ENCODE measurements at regions not wholly inside any gene's neighbourhood (a gene's known extent, or its start where the extent isn't known, plus 50 kb on each side); places are given as distances from the start of the nearest gene placed in this dataset.

GRCh38 chr1:94637121-94637520 lies 95.6 kb upstream of the F3 start:
- no peak overlapping the region for H3K4me3 ChIP-seq (ENCODE audit: low read length in 2 of 2)
- H3K4me1 ChIP-seq (ENCODE audit: control insufficient read depth in 2 of 2, insufficient read depth in 2 of 2, low read length in 2 of 2), result no peaks in the 10 kb centered on the region
- H3K27ac ChIP-seq (ENCODE audit: low read depth in 1 of 2, low read length in 1 of 2), result no peak overlapping the region
- no peak for DNase-seq (ENCODE audit: low read depth in 6 of 9, low spot score in 9 of 9)
- no peaks in the 10 kb centered on the region for H3K9me3 ChIP-seq (ENCODE audit: control insufficient read depth in 2 of 2, insufficient read depth in 1 of 2, low read length in 1 of 2)
- H3K27me3 ChIP-seq (ENCODE audit: control insufficient read depth in 2 of 2, insufficient read depth in 1 of 2, low read length in 1 of 2), result no peaks in the 10 kb centered on the region
- 96% methylated on average over 3 of the region's 3 CpGs for WGBS
- no peaks in the 10 kb centered on the region for H3K36me3 ChIP-seq (ENCODE audit: control insufficient read depth in 2 of 2, insufficient read depth in 2 of 2, low read length in 1 of 2)

GRCh38 chr1:94636624-94637023 lies 95.1 kb upstream of the F3 start:
- no peaks in the 10 kb centered on the region for H3K27me3 ChIP-seq (ENCODE audit: control insufficient read depth in 2 of 2, insufficient read depth in 1 of 2, low read length in 1 of 2)
- 88% methylated on average over 3 of the region's 3 CpGs for WGBS
- H3K27ac ChIP-seq (ENCODE audit: low read depth in 1 of 2, low read length in 1 of 2), result no peak overlapping the region
- no peaks in the 10 kb centered on the region for H3K36me3 ChIP-seq (ENCODE audit: control insufficient read depth in 2 of 2, insufficient read depth in 2 of 2, low read length in 1 of 2)
- no peaks in the 10 kb centered on the region for H3K4me1 ChIP-seq (ENCODE audit: control insufficient read depth in 2 of 2, insufficient read depth in 2 of 2, low read length in 2 of 2)
- no peaks in the 10 kb centered on the region for H3K9me3 ChIP-seq (ENCODE audit: control insufficient read depth in 2 of 2, insufficient read depth in 1 of 2, low read length in 1 of 2)
- H3K4me3 ChIP-seq (ENCODE audit: low read length in 2 of 2), result no peak overlapping the region
- DNase-seq (ENCODE audit: low read depth in 6 of 9, low spot score in 9 of 9), result no peak

DNA sequence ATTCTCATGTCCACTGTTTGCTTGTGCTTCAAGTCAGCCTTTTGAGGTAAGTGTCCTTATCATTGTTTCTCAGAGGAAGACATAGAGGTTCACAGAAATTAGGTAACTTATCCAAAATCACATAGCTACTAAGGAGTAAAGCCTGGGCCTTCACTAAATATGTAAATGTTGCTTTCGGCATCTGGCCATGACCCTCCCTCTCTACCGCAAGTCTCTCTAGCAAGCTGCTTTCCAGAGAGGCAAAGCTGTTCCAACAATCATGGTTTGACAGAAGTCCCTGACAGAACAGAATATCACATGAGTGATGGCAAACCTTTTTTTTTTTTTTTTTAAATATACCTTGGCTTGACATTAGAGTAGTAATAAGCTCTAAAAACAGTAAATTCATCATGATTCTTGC lies 94.5 kb upstream of the F3 start:
- H3K4me1 ChIP-seq (ENCODE audit: control insufficient read depth in 2 of 2, insufficient read depth in 2 of 2, low read length in 2 of 2), result no peaks in the 10 kb centered on the region
- no peak for DNase-seq (ENCODE audit: low read depth in 6 of 9, low spot score in 9 of 9)
- H3K4me3 ChIP-seq (ENCODE audit: low read length in 2 of 2), result no peak overlapping the region
- WGBS, result over 99% methylated on average over 2 of the region's 2 CpGs
- no peaks in the 10 kb centered on the region for H3K27me3 ChIP-seq (ENCODE audit: control insufficient read depth in 2 of 2, insufficient read depth in 1 of 2, low read length in 1 of 2)
- no peak overlapping the region for H3K27ac ChIP-seq (ENCODE audit: low read depth in 1 of 2, low read length in 1 of 2)
- H3K36me3 ChIP-seq (ENCODE audit: control insufficient read depth in 2 of 2, insufficient read depth in 2 of 2, low read length in 1 of 2), result no peaks in the 10 kb centered on the region
- H3K9me3 ChIP-seq (ENCODE audit: control insufficient read depth in 2 of 2, insufficient read depth in 1 of 2, low read length in 1 of 2), result no peaks in the 10 kb centered on the region

DNA sequence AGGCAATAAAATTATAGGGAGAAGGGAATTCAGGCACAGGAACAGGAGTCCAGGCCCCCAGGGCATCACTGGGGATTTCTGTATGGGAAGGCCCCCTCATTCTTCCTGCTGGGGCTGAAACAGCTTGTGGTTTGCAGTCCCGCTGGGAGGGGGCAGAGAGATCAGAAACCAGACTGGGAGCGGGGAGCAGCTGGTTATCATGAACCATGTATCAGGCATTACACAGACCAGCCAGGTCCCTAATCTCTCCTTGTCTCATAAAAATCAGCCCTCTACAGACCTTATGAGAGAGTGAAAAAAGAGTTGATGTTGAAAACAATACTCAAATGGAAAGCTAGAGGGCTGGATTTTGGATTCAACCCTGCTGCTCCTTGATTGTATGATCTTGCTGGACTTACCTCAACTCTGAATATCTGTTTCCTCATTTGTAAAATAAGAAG lies 93.4 kb upstream of the F3 start:
- H3K27ac ChIP-seq (ENCODE audit: low read depth in 1 of 2, low read length in 1 of 2), result no peak overlapping the region
- DNase-seq (ENCODE audit: low read depth in 6 of 9, low spot score in 9 of 9), result no peak
- WGBS, result 87% methylated on average over 2 of the region's 2 CpGs
- H3K4me1 ChIP-seq (ENCODE audit: control insufficient read depth in 2 of 2, insufficient read depth in 2 of 2, low read length in 2 of 2), result no peaks in the 10 kb centered on the region
- H3K4me3 ChIP-seq (ENCODE audit: low read length in 2 of 2), result no peak overlapping the region
- no peaks in the 10 kb centered on the region for H3K27me3 ChIP-seq (ENCODE audit: control insufficient read depth in 2 of 2, insufficient read depth in 1 of 2, low read length in 1 of 2)
- H3K36me3 ChIP-seq (ENCODE audit: control insufficient read depth in 2 of 2, insufficient read depth in 2 of 2, low read length in 1 of 2), result no peaks in the 10 kb centered on the region
- H3K9me3 ChIP-seq (ENCODE audit: control insufficient read depth in 2 of 2, insufficient read depth in 1 of 2, low read length in 1 of 2), result no peaks in the 10 kb centered on the region

DNA sequence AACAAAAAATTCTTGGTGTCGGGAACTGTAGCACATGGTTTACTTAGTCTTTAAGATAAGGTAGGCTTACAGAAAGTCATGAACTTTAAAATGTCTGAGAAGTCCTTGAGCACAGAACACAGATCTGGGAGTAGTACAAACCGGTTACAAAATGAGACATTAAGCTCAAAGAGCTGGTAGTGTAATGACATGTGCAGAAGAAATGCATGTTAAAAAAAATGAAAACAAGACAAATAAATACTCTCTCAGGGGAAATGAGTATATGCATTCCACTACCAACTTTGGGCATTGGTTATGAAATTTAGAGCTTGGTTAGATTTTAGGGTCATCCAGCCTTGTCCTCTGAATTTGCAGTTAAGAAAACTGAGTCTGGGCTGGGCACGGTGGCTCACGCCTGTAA lies 91.5 kb upstream of the F3 start:
- Histone ChIP-seq H3K27me3 (ENCODE audit: control insufficient read depth in 2 of 2, insufficient read depth in 1 of 2, low read length in 1 of 2) (no peaks in the 10 kb centered on the region), H3K36me3 (ENCODE audit: control insufficient read depth in 2 of 2, insufficient read depth in 2 of 2, low read length in 1 of 2) (no peaks in the 10 kb centered on the region), H3K4me3 (ENCODE audit: low read length in 2 of 2) (no peak overlapping the region), H3K4me1 (ENCODE audit: control insufficient read depth in 2 of 2, insufficient read depth in 2 of 2, low read length in 2 of 2) (no peaks in the 10 kb centered on the region), H3K27ac (ENCODE audit: low read depth in 1 of 2, low read length in 1 of 2) (no peak overlapping the region), H3K9me3 (ENCODE audit: control insufficient read depth in 2 of 2, insufficient read depth in 1 of 2, low read length in 1 of 2) (no peaks in the 10 kb centered on the region)
- no peak for DNase-seq (ENCODE audit: low read depth in 6 of 9, low spot score in 9 of 9)
- 97% methylated on average over 4 of the region's 4 CpGs for WGBS

- no peak overlapping the region for H3K4me3 ChIP-seq (ENCODE audit: low read length in 2 of 2)
- no peak overlapping the region for H3K27ac ChIP-seq (ENCODE audit: low read depth in 1 of 2, low read length in 1 of 2)
- WGBS, result 96% methylated on average over 16 of the region's 16 CpGs
- no peaks in the 10 kb centered on the region for H3K36me3 ChIP-seq (ENCODE audit: control insufficient read depth in 2 of 2, insufficient read depth in 2 of 2, low read length in 1 of 2)
- no peaks in the 10 kb centered on the region for H3K27me3 ChIP-seq (ENCODE audit: control insufficient read depth in 2 of 2, insufficient read depth in 1 of 2, low read length in 1 of 2)
- DNase-seq (ENCODE audit: low read depth in 6 of 9, low spot score in 9 of 9), result no peak
- no peaks in the 10 kb centered on the region for H3K4me1 ChIP-seq (ENCODE audit: control insufficient read depth in 2 of 2, insufficient read depth in 2 of 2, low read length in 2 of 2)
- H3K9me3 ChIP-seq (ENCODE audit: control insufficient read depth in 2 of 2, insufficient read depth in 1 of 2, low read length in 1 of 2), result no peaks in the 10 kb centered on the region
Measured at GRCh38 chr1:94629259-94630181, 88.0 kb upstream of the F3 start.

GRCh38 chr1:94628499-94628843 lies 86.9 kb upstream of the F3 start:
- H3K27me3 ChIP-seq (ENCODE audit: control insufficient read depth in 2 of 2, insufficient read depth in 1 of 2, low read length in 1 of 2), result no peaks in the 10 kb centered on the region
- H3K9me3 ChIP-seq (ENCODE audit: control insufficient read depth in 2 of 2, insufficient read depth in 1 of 2, low read length in 1 of 2), result no peaks in the 10 kb centered on the region
- WGBS, result 96% methylated on average over 6 of the region's 6 CpGs
- no peak overlapping the region for H3K4me3 ChIP-seq (ENCODE audit: low read length in 2 of 2)
- no peak for DNase-seq (ENCODE audit: low read depth in 6 of 9, low spot score in 9 of 9)
- H3K36me3 ChIP-seq (ENCODE audit: control insufficient read depth in 2 of 2, insufficient read depth in 2 of 2, low read length in 1 of 2), result no peaks in the 10 kb centered on the region
- H3K4me1 ChIP-seq (ENCODE audit: control insufficient read depth in 2 of 2, insufficient read depth in 2 of 2, low read length in 2 of 2), result no peaks in the 10 kb centered on the region
- H3K27ac ChIP-seq (ENCODE audit: low read depth in 1 of 2, low read length in 1 of 2), result no peak overlapping the region

DNA sequence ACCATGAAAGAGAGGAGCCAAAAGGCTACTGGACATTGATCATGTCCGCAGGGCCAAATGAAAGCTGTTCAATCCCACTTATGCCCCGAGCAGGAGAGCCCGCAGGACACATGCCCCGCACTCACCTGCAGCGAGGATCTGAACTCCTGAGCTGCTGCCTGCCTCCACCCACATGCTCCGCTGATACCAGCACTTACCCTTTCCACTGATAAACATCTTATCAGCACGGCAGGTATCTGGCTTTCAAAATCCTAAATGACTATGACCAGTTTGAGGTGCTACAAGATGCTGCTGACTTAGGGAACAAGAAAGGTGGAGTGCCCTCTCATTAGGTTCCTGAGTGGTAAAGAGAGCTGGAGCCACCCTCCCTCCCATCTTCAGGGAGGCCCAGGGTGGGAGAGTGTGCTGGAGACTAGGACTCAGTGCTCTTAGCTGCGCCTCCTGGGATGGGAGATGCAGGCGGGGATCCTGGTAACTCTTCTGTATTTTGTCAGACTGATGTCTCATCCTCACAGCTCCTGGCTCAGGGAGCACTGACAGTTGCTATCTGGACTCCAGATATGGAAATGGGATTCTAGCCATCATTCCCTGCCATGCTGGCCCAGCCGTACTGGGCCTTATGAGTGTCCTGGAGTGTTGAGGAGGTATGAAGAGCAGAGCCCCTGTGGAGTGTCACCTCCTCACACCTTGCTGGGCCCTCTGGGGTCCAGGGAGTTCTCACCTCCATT lies 86.4 kb upstream of the F3 start:
- WGBS, result 85% methylated on average over 10 of the region's 10 CpGs
- no peak for DNase-seq (ENCODE audit: low read depth in 6 of 9, low spot score in 9 of 9)
- H3K27me3 ChIP-seq (ENCODE audit: control insufficient read depth in 2 of 2, insufficient read depth in 1 of 2, low read length in 1 of 2), result no peaks in the 10 kb centered on the region
- no peak overlapping the region for H3K27ac ChIP-seq (ENCODE audit: low read depth in 1 of 2, low read length in 1 of 2)
- no peak overlapping the region for H3K4me3 ChIP-seq (ENCODE audit: low read length in 2 of 2)
- H3K36me3 ChIP-seq (ENCODE audit: control insufficient read depth in 2 of 2, insufficient read depth in 2 of 2, low read length in 1 of 2), result no peaks in the 10 kb centered on the region
- no peaks in the 10 kb centered on the region for H3K4me1 ChIP-seq (ENCODE audit: control insufficient read depth in 2 of 2, insufficient read depth in 2 of 2, low read length in 2 of 2)
- H3K9me3 ChIP-seq (ENCODE audit: control insufficient read depth in 2 of 2, insufficient read depth in 1 of 2, low read length in 1 of 2), result no peaks in the 10 kb centered on the region

GRCh38 chr1:94624203-94624602 lies 82.6 kb upstream of the F3 start:
- H3K4me1 ChIP-seq (ENCODE audit: control insufficient read depth in 2 of 2, insufficient read depth in 2 of 2, low read length in 2 of 2), result no peaks in the 10 kb centered on the region
- no peak overlapping the region for H3K27ac ChIP-seq (ENCODE audit: low read depth in 1 of 2, low read length in 1 of 2)
- no peak overlapping the region for H3K4me3 ChIP-seq (ENCODE audit: low read length in 2 of 2)
- 96% methylated on average over 8 of the region's 8 CpGs for WGBS
- H3K36me3 ChIP-seq (ENCODE audit: control insufficient read depth in 2 of 2, insufficient read depth in 2 of 2, low read length in 1 of 2), result no peaks in the 10 kb centered on the region
- no peaks in the 10 kb centered on the region for H3K9me3 ChIP-seq (ENCODE audit: control insufficient read depth in 2 of 2, insufficient read depth in 1 of 2, low read length in 1 of 2)
- DNase-seq (ENCODE audit: low read depth in 6 of 9, low spot score in 9 of 9), result no peak
- H3K27me3 ChIP-seq (ENCODE audit: control insufficient read depth in 2 of 2, insufficient read depth in 1 of 2, low read length in 1 of 2), result no peaks in the 10 kb centered on the region

Data from thymus (tissue), 11 donors.